H1 (cell line): ENCODE measurements at regions not wholly inside any gene's neighbourhood (a gene's known extent, or its start where the extent isn't known, plus 50 kb on each side); places are given as distances from the start of the nearest gene placed in this dataset.

Experiments
- CBX8 ChIP-seq: fragments of 300-800, 300-1000 bp; sonication (generic); IDR thresholded peaks from 2 replicates; pipeline ENCODE4 v1.7.1; 2016; ENCODE audit warnings: low read depth, low read length, borderline replicate concordance
- CHD2 ChIP-seq: IDR thresholded peaks from 2 replicates; pipeline ENCODE4 v1.6.1; 2012; ENCODE audit warnings: low read length, improper control_type of control experiment
- CHD7 ChIP-seq: fragments of 300-600 bp; sonication (generic); IDR thresholded peaks from 2 replicates; pipeline ENCODE4 v1.7.1; 2012; ENCODE audit warnings: low read length, moderate library complexity, mild to moderate bottlenecking, inconsistent platforms; ENCODE audit not compliant: insufficient replicate concordance
- CREB1 ChIP-seq: IDR thresholded peaks from 2 replicates; pipeline ENCODE4 v1.6.1; 2012; ENCODE audit warnings: inconsistent platforms
- EGR1 ChIP-seq: IDR thresholded peaks from 2 replicates; pipeline ENCODE4 v1.6.1; 2011; ENCODE audit warnings: low read depth, low read length, borderline replicate concordance
- FOSL1 ChIP-seq: IDR thresholded peaks from 2 replicates; pipeline ENCODE4 v1.6.1; 2011; ENCODE audit warnings: mild to moderate bottlenecking, low read depth, low read length, moderate library complexity; ENCODE audit not compliant: insufficient read depth
- KDM1A ChIP-seq: fragments of 200-600, 300-600 bp; sonication (generic); IDR thresholded peaks from 2 replicates; pipeline ENCODE4 v1.7.1; 2016; ENCODE audit warnings: mild to moderate bottlenecking, low read length, borderline replicate concordance
- KDM4A ChIP-seq: IDR thresholded peaks from one replicate; pipeline ENCODE4 v1.7.1; 2012; ENCODE audit warnings: low read depth, mild to moderate bottlenecking, moderate library complexity, low read length, inconsistent platforms; ENCODE audit not compliant: severe bottlenecking
- RAD21 ChIP-seq, 2 experiments: IDR thresholded peaks in 1 of 2; conservative IDR thresholded peaks in 1 of 2; 2 replicates each; pipeline ENCODE4 v1.6.1; 2011; ENCODE audit warnings: low read depth in 2 of 2, low read length in 2 of 2, improper control_type of control experiment in 1 of 2, inconsistent platforms in 1 of 2, mild to moderate bottlenecking in 1 of 2, moderate library complexity in 1 of 2
- SUZ12 ChIP-seq: fragments of 200-600 bp; sonication (generic); IDR thresholded peaks from 2 replicates; pipeline ENCODE4 v1.6.1; 2012; ENCODE audit warnings: mild to moderate bottlenecking, inconsistent platforms, low read length, moderate library complexity, mixed read lengths
- TBP ChIP-seq: IDR thresholded peaks from 2 replicates; pipeline ENCODE4 v1.6.1; 2011; ENCODE audit warnings: low read depth, low read length, improper control_type of control experiment

- TF ChIP-seq SUZ12 (no peak), CHD7 (no peak), CBX8 (no peak), TBP (peak; percentile 57; the same call in 1 of the 2 replicates), FOSL1 (no peak), KDM1A (no peak), CREB1 (0 out of 2 replicates have a peak, but pooled peaks have one; percentile 44), KDM4A (no peak), EGR1 (no peak), RAD21 (IDR thresholded peaks at IDR 0.05 in 1 of 2, conservative IDR thresholded peaks at IDR 0.05 in 1 of 2; ENCODE audit: low read depth in 2 of 2, low read length in 2 of 2) (peak; percentile 80 to 87), CHD2 (no peak)
Observed at GRCh38 chr13:24627090-24627714, 53.0 kb upstream of the ATP12A start (continued).
